OCI-LY7 (cell line): ENCODE measurements at regions not wholly inside any gene's neighbourhood (a gene's known extent, or its start where the extent isn't known, plus 50 kb on each side); places are given as distances from the start of the nearest gene placed in this dataset.

Experiments
- BruUV-seq: library from RNA; stranded (reverse); fragments of 400-500 nt; replicated peaks from 2 replicates; lab custom pipeline; 2021; lab: Mats Ljungman, UMichigan
- CTCF ChIA-PET: fragments of 300-600 bp; sonication (Branson Sonifier 250); formaldehyde crosslinking; loops from one replicate; lab custom pipeline; 2022; ENCODE audit warnings: antibody characterized with exemption; ENCODE audit not compliant: unreplicated experiment; lab: Charles Lee
- POLR2A ChIA-PET: fragments of 300-600 bp; sonication (Branson Sonifier 250); formaldehyde crosslinking; loops from one replicate; lab custom pipeline; 2022; ENCODE audit warnings: antibody characterized with exemption; lab: Charles Lee
- DNase-seq: peaks from one replicate; pipeline ENCODE4 v3.0.0-alpha.2; 2015; ENCODE audit warnings: low spot score
- H2AFZ ChIP-seq: fragments of 200-600 bp; sonication (generic), shearing (Covaris generic); 2 replicates; pipeline ENCODE4 v1.6.1; 2014; ENCODE audit warnings: mild to moderate bottlenecking, antibody characterized with exemption, low read length, moderate library complexity
- H3K27ac ChIP-seq: fragments of 200-600 bp; sonication (generic); 2 replicates; pipeline ENCODE4 v1.5.1; 2014; ENCODE audit warnings: mixed run types, low read depth, mild to moderate bottlenecking, moderate library complexity, low read length, inconsistent platforms; ENCODE audit not compliant: poor library complexity, severe bottlenecking
- H3K36me3 ChIP-seq: fragments of 200-600 bp; sonication (generic); 2 replicates; pipeline ENCODE4 v1.6.1; 2014; ENCODE audit warnings: mild to moderate bottlenecking, antibody characterized with exemption, low read length, moderate library complexity, mixed read lengths; ENCODE audit not compliant: insufficient read depth
- H3K4me1 ChIP-seq: fragments of 200-600 bp; sonication (generic); 2 replicates; pipeline ENCODE4 v1.5.1; 2014; ENCODE audit warnings: mild to moderate bottlenecking, low read length; ENCODE audit not compliant: insufficient read depth, poor library complexity, severe bottlenecking
- H3K4me2 ChIP-seq: fragments of 200-600 bp; sonication (generic); 2 replicates; pipeline ENCODE4 v1.6.1; 2014; ENCODE audit warnings: mild to moderate bottlenecking, low read length
- H3K4me3 ChIP-seq: fragments of 200-600 bp; sonication (generic); 2 replicates; pipeline ENCODE4 v1.5.1; 2014; ENCODE audit warnings: mild to moderate bottlenecking, low read depth, low read length; ENCODE audit not compliant: poor library complexity, severe bottlenecking
- H3K79me2 ChIP-seq: fragments of 200-600 bp; sonication (generic); 2 replicates; pipeline ENCODE4 v1.6.1; 2016; ENCODE audit warnings: low read depth, mild to moderate bottlenecking, low read length, moderate library complexity, mixed read lengths; ENCODE audit not compliant: insufficient read depth
- H3K9me2 ChIP-seq: fragments of 200-600 bp; sonication (generic); 2 replicates; pipeline ENCODE4 v1.6.1; 2016; ENCODE audit warnings: mild to moderate bottlenecking, low read length, mixed read lengths; ENCODE audit not compliant: insufficient read depth
- H3K9me3 ChIP-seq: fragments of 200-600 bp; sonication (generic); 2 replicates; pipeline ENCODE4 v1.6.1; 2014; ENCODE audit warnings: mild to moderate bottlenecking, mixed run types, low read length, mixed read lengths
- H4K20me1 ChIP-seq: fragments of 200-600 bp; sonication (generic); 2 replicates; pipeline ENCODE4 v1.6.1; 2014; ENCODE audit warnings: mild to moderate bottlenecking, antibody characterized with exemption, low read length, moderate library complexity, mixed read lengths; ENCODE audit not compliant: insufficient read depth
- CTCF ChIP-seq: fragments of 200-600 bp; sonication (generic); conservative IDR thresholded peaks from 2 replicates; pipeline ENCODE4 v1.5.1; 2014; ENCODE audit warnings: mild to moderate bottlenecking, antibody characterized with exemption, low read length, moderate library complexity, mixed read lengths
- EZH2phosphoT487 ChIP-seq: fragments of 200-600 bp; sonication (generic); IDR thresholded peaks from 2 replicates; pipeline ENCODE4 v1.6.1; 2018; ENCODE audit warnings: low read depth, borderline replicate concordance, mild to moderate bottlenecking, mixed run types, antibody characterized with exemption, low read length, moderate library complexity, mixed read lengths
- intact Hi-C: fragments of 100-400 bp; cut with micrococcal nuclease; formaldehyde crosslinking; loops from one replicate; pipeline ENCODE4 v1.10.0; 2022; ENCODE audit not compliant: unreplicated experiment

DNA sequence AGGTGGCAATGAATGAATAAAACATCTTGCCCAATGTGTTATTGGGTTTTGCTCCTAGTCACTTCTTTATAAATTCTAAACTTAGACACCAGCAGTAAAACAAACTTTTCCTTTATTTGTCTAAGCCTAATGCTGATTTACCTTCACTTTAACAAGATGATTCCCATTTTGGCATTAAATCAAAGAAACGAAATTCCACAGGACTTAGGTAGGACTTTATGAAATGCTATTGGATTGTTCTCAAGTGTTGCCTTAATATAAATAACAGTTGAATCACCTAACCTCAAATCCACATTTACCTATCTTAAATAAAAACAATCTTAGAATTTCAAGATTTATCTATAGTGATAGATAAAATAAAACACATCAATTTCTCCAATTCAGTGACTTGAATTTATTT lies 831.8 kb downstream of the EPHA7 start:
- no peaks in the 10 kb centered on the region for H3K9me3 ChIP-seq
- ChIA-PET CTCF (no interaction called here), POLR2A (no interaction called here)
- no peaks in the 10 kb centered on the region for H4K20me1 ChIP-seq
- intact Hi-C loops, result no loop called here
- no peaks in the 10 kb centered on the region for H3K9me2 ChIP-seq
- no peak overlapping the region for H2AFZ ChIP-seq
- no peak overlapping the region for H3K27ac ChIP-seq
- H3K36me3 ChIP-seq, result no peaks in the 10 kb centered on the region
- H3K4me2 ChIP-seq, result no peak overlapping the region
- no peaks in the 10 kb centered on the region for H3K4me1 ChIP-seq
- no peak for DNase-seq
- no peak for TF ChIP-seq CTCF
- TF ChIP-seq EZH2phosphoT487, result no peak
- no peaks in the 10 kb centered on the region for H3K79me2 ChIP-seq
- no TSS peak for BruUV-seq
- no peak overlapping the region for H3K4me3 ChIP-seq

GRCh38 chr6:92586236-92586977 lies 833.0 kb downstream of the EPHA7 start:
- Histone ChIP-seq H3K4me1 (no peaks in the 10 kb centered on the region), H3K9me3 (no peaks in the 10 kb centered on the region), H3K79me2 (no peaks in the 10 kb centered on the region), H3K4me3 (no peak overlapping the region), H3K4me2 (no peak overlapping the region), H3K9me2 (no peaks in the 10 kb centered on the region), H3K36me3 (no peaks in the 10 kb centered on the region), H2AFZ (no peak overlapping the region), H4K20me1 (no peaks in the 10 kb centered on the region), H3K27ac (no peak overlapping the region)
- intact Hi-C loops, result no loop called here
- ChIA-PET POLR2A (no interaction called here), CTCF (no interaction called here)
- DNase-seq, result no peak
- BruUV-seq, result no TSS peak
- TF ChIP-seq EZH2phosphoT487 (no peak), CTCF (no peak)

- Histone ChIP-seq H3K79me2 (no peaks in the 10 kb centered on the region), H3K4me2 (no peak overlapping the region), H3K27ac (no peak overlapping the region), H3K36me3 (no peaks in the 10 kb centered on the region), H3K4me3 (no peak overlapping the region), H3K9me2 (no peaks in the 10 kb centered on the region), H4K20me1 (no peaks in the 10 kb centered on the region), H3K4me1 (no peaks in the 10 kb centered on the region), H2AFZ (no peak overlapping the region), H3K9me3 (no peaks in the 10 kb centered on the region)
- TF ChIP-seq EZH2phosphoT487 (no peak), CTCF (no peak)
- no TSS peak for BruUV-seq
- DNase-seq, result no peak
- ChIA-PET POLR2A (interaction anchor here (0.6 to 0.7 kb wide), 2 partner anchors 28 to 1065 kb away, joined by 4 to 5 read pairs; no protein-coding TSS in a partner anchor), CTCF (no interaction called here)
- intact Hi-C loops, result no loop called here
These were observed 837.1 kb downstream of the EPHA7 start for GRCh38 chr6:92582211-92582610.
